HG02798 (cell line): ENCODE measurements at regions not wholly inside any gene's neighbourhood (a gene's known extent, or its start where the extent isn't known, plus 50 kb on each side); places are given as distances from the start of the nearest gene placed in this dataset.

Experiments
- ATAC-seq: cut with Tn5 transposase; IDR thresholded peaks from one replicate; pipeline ENCODE4 v1.9.1; 2021; ENCODE audit warnings: mild to moderate bottlenecking; ENCODE audit not compliant: unreplicated experiment, poor library complexity

DNA sequence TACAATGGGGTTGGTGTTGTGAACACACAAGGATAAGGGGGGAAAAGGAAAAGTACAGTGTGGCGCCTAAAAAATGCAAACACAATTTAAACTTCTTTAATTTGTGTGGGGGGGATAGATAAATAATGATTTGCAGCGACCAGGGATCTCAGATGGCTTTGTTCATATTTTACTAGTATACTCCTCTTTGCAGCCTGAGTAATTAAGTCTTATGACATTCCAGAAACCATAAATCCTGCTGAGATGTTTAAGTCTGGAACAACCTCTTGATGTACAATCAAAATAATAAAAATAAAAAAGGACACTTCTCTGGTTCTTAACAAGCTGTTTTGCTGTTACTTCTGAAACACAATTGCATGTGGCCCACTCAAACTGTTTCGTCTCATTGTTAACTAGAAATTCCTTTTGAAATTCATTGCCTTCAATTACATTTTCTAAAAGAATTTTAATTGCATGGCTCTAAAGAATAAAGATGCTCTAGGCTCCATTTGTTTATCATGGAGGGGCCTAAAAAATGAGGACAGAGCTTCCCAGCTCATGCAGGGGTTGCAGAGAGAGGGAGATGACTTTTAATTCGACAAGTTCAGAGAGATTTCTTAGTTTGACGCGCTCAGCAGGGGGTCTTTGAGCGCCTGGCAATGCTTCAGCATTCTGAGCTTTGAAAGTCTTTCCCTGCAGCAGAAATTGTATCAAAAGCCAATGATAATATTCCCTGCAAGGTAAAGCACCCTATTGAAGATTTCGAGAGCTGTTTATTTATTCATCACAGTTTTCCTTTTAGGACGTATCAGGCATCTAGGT, 892.4 kb upstream of the TENM3 start:
- ATAC-seq: no peak

DNA sequence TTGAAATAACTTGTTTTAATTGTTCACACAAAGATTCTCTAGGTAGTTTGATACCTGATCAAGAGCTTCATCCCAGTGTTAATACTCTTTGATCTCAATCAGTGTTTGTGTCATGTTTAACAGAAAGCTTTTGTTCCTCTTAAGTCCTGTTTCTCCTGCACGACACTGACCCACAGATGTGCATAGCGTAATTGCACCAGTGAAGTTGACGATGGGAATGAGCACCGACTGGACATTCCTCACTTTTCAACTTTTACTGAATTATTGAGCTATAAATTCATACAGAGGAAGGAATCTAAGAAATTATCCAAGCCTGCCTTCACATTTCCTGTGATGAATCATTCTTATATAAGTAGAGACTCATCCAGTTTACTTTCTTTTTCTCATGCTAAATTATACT, 878.7 kb upstream of the TENM3 start:
- ATAC-seq: no peak

DNA sequence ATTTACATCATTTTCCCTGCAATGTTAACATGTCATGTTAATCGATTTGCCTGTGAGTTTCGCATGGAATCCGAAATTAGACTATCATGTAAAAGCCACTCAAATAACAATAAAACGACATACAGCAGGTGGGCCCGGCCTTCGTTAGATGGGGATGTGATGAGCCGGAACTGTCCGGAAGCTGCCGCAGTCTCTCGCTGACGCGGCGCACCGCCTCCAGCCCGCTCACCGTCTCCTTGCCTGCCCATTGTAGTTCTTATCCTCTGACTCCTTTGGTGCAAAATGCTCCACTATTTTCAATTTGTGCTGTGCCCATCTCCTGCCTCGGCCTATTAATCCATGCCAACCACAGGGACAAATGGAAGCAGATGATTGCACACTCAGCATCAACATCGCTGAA, 877.5 kb upstream of the TENM3 start:
- ATAC-seq: no peak

DNA sequence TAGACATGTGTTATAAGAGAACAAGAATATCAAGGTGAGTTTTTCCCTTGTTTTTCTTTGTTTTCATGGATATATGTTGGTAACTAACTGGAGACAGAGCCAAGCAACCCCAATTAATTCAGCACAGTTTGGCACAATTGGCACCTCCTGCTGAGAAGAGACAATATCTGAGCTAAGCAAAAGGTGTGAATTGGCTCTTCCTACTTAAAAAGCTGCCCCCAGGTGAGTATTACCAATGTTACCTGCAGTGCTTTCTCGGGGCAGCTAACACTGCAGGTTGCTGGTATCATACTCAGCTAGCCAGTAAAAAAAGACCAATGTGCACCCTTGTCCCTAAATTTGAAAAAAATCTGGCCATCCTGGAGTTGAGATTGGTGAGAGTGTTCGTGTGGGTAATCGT, 871.2 kb upstream of the TENM3 start:
- ATAC-seq: no peak

DNA sequence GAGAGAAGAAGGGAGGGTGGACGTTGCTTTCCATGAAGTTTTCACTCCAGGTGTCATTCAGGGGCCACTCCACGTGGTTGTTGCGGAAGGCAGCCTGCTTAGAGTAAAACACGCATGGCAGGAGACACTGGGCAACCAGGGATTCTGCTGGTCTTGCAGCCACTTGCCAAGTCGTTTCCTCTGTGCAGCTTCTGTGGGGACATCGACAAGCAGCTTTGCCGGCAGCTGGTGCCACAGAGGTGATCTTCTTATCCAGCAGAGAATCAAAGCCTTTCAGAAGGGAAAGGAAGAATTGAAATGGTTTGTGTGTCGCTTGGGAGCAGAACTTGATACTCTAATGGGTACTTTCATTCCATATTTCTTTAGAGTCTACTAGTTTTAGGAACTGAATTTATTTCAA, 867.1 kb upstream of the TENM3 start:
- no peak for ATAC-seq

DNA sequence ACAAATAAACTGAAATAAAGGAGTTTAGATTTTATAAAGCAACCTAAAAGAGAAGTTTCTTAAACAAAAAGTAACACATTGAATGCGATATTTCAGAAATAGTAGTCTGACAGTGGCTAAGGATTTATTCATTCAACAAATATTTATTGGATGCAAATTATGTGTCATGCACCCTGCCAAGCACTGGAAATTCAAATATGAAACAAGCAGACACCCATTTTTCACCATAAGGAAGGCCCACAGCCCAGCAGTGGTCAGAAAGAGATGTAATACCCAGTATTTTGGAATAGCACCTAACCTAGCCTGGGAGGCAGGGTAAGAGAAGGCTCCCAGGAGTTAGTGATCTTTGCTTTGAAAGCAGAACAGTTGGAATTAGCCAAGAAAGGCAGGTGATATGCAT, 855.1 kb upstream of the TENM3 start:
- no peak for ATAC-seq

DNA sequence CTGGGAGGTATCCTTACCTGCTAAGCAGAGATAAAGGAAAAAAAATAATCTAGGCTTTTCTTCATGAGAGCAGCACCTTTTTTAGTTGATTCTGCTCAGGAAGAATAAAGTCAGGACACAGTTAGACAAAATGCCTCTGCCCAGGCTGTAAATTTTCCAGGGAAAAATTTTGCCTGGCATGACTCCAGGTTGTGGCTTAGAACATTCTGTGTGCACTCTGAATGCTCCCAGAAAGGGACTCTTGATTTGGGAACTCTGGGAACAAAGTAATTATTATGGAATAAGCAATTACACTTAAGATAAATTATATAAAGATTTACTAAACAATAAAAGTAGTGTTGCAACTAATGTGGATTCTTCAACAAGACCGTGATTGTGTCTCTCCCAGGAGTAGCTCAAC, 826.2 kb upstream of the TENM3 start:
- no peak for ATAC-seq

DNA sequence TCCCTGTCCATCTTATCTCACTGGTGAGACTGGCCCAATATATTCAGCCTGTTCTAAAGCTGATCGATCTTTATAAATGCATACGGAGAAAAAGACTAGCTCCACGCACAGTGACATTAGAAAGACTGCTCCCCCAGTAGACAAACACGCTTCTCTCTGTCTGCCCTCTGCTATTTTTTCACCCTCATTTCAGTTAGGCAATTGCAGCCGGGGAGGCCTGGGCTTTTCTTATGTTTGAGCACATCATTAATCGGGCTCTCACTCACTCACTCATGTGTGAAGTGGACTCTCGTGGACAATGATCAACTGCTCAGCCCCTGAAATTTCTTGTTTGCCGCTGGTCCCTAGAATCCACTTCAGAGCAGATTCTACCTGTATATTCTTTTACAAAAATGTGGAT, 824.7 kb upstream of the TENM3 start:
- ATAC-seq: no peak

DNA sequence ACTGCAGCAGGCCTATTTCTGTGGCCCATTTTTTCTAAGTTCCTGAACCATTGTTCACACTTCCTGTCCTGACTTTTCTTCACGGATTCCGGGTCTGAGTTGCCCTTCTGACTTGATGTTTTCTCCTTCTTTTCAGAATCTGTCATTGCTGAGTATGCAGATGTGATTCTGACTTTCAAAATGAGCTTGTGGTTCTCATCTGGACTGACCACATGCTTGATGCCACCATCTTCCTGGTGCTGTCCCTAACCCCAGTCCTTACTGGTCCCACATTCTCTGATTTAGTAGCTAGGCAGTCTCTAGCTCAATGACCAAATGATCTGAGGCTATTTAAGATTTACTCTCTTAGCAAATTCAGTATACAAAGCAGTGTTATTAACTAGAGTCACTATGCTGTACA, 822.3 kb upstream of the TENM3 start:
- ATAC-seq: no peak

DNA sequence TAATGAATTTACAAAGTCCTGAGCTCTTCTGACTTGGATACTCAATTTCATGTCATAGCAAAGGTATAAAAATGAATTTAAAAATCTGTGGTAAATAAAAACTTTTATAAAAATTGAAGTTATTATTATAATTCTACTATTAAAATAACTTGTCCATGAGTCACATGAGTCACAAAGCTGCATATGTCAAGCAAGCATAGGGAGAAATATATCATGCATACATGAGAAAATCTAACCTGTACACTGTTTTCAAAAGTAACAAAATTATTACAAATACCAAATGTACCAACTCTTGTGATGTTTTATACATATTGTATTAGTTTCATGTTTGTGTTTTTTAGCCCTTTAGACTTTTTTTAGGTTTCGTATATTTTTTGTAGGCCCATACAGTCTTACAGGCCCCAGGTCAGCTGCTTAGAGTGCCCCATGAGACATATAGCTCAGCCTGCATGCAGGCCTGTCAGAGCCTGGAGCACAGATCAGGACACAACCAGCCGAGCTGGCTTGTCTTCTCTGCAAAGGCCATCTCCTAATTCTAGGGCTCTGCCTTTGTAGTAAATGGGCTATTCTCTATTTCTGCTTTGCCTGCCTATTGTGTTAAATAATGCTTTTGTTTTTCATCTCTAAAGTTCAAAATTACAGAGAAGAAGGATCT, 818.7 kb upstream of the TENM3 start:
- no peak for ATAC-seq

DNA sequence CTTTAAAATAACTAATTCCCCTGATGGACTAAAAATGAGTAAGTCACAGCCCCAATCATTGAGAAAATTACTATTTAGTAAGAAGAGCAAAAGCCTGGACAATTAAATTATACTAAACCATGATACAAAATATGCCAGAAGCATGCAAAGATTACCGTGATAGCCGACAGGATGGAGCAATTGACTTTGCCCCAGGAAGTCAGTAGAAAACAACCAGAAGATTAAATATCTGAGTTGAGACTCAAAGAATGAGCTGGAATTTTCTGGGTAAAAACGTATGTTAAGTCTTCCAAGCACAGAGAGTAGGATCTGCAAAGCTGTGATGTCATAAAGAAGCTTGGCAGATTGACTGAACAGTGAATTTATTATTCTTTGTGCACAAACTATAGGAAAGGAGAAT, 816.1 kb upstream of the TENM3 start:
- ATAC-seq: no peak

DNA sequence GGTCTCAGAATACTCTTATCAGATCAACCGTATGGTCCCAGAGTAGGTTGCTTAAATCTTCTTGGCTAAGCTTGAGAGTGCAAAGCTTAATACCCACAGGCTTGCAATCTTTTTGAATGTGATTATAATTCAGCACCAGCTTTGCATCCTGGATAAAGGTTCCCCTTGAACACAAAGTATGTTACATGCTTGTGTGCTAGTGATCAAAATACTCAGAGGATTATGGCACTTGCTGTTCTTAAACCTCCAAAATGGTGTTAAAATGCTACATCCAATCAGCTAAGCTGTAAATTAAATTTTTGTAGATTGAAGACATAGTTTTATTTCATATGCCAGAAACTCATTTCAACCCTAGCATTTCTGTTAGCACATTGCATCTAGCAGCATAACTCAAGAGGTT, 812.2 kb upstream of the TENM3 start:
- no peak for ATAC-seq

DNA sequence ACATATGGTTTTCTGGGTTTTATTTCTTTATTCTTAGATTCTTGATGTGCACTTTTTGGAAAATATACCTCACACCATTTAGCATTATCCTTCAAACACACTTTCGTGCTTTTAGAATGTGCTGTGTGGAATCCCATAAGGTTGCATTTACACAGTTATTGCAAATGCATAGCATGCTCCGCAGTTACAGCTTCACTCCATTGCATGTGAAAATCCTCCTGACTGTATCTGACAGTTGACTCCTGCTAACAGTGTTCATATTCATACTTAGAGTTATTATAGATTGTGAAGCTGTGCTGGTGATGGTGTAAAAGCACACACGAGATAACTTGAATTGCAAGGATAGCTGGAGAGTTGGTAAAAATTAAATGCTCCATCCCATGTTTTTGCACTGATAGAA, 811.5 kb upstream of the TENM3 start:
- no peak for ATAC-seq

DNA sequence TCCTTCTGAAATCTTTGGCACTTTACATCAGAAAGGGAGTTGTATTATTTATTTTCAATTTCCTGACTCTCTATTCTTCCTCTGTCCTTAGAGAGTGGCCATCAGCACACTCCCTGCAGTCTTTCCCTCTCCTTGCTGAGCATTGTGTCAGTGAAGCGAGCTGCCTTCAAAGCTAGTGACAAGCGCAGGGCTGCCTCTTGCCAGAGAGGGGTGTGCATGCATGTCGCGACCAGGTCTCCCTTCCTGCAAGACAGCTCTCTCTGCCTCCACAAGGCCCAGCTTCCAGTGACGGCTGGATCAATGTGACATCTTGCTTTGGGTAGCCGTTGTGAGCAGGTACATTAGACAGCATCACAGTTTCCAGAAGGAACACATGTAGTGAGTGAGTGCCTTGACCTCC, 810.9 kb upstream of the TENM3 start:
- ATAC-seq: no peak

DNA sequence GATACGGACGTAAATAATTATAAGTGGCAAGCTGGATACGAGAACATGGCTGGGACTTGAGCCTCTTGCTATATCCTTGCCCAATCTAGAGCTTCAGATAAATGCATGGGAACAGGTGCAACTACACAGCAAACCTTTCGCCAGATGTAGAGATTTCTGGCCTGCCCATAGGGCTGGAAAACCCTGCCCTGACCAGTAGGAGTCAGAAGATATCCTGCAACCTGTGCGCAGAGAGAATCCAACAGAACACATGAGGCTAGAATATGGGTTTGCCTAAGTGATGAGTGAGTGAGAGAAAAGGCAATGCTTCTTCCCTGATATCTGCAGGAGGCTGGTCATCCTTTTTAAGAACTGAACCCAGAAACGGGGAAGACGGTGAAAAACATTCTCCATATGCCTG, 805.3 kb upstream of the TENM3 start:
- ATAC-seq: no peak

DNA sequence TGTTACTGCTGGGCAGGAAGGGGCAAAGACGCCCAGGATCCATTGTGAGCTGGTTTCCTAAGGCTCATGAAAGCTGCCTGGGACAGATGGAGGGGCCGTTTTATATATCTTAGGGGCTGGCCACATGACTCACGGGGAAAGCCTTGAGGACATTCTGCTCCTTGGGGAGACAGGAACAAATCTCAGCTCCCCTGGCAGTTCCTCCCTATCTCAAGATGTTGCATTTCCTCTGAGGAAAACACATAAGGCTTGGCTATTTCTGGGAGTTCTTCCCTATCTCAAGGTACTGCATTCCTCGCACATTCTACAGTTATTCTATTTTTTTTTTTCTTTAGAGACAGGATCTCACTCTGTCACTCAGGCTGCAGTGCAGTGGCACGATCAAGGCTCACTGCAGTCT, 804.6 kb upstream of the TENM3 start:
- ATAC-seq: no peak

DNA sequence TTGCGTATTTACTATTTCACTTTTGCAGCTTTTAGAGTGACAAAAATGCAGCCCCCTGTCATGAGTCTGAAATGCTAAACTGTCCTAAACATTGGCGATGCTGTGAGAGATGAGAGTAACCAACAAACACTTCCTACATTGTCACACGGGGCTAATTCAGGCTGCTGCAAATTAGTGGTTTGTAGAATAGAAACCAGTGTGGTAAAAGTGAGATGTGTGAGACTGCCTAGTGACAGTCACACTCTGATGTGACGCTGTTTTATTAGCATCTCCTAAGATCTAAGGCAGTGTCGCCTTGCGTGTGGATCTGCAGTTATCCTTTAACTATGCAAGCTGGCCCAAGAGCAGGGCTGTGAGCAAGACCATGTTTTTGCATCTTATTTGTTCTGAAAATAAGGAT, 800.2 kb upstream of the TENM3 start:
- peak; percentile 79 for ATAC-seq

DNA sequence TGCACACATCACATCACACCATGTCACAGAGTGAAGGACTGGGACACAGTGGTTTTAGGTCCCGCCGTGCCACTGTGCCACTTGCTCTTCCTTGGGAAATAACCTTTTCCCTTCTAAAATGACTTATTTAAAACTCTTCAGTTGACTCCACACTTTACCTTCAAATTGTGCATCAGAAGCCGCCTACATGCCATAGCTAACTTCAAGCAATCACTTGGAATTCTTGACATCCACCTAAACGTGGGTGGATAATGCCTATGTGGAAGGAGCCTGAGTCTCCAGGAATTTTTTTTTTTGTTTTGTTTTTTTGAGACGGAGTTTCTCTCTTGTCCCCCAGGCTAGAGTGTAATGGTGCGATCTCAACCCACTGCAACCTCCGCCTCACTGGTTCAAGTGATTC, 777.4 kb upstream of the TENM3 start:
- no peak for ATAC-seq

DNA sequence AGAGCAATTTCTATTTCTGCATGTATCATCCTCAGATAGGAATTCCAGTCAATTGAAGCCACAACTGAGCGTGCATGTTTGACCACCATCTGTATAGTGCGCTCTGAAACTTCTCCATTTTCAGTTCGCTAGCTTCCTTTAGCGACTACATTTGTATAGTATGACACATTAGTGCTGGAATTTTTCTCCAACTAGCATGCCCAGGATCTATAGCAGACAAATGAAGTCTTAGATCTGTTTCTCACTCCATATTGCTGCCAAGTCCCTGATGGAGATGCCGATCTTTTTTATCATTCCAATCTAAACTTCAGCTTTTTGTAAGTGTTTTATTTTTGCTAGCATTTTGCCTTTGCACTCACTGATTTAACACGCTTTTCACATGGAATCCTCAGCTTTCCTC, 774.8 kb upstream of the TENM3 start:
- no peak for ATAC-seq

DNA sequence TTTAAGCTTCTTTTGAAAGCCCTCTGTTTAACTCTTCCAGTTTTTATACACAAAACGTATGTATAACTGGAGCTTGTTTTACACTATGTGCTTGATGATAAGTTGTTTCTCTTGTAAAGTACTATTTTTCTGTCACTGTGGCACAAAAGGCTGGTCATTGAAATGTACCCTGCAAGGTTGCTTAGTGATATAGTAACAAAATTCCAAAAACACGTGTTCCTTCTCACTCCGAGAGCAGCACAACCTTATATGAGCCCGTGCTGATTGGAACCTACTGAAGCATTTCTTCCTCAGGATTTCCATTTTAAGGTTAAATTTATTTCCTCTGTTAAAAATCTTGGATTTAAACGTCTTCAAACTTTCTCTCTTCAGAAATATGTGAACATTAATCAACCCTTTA, 772.9 kb upstream of the TENM3 start:
- no peak for ATAC-seq

DNA sequence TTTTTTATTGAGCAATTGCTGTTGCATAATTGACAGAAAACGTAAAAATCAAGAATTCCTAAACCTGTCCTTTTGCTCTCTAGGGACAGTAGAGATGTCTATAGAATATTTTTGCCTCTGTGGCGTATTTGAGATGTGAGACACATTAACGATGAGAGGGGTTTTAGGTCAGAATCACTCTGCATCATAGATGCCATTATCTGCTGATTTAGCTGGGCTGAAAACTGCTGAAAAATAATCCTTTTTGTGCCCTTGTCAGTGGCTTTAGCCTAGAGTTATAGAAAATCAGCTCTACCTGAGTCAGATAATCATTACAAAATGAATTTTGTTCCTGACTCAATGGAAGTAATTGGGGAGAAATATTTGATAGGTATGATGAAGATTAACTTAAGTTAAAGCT, 767.8 kb upstream of the TENM3 start:
- ATAC-seq: no peak

DNA sequence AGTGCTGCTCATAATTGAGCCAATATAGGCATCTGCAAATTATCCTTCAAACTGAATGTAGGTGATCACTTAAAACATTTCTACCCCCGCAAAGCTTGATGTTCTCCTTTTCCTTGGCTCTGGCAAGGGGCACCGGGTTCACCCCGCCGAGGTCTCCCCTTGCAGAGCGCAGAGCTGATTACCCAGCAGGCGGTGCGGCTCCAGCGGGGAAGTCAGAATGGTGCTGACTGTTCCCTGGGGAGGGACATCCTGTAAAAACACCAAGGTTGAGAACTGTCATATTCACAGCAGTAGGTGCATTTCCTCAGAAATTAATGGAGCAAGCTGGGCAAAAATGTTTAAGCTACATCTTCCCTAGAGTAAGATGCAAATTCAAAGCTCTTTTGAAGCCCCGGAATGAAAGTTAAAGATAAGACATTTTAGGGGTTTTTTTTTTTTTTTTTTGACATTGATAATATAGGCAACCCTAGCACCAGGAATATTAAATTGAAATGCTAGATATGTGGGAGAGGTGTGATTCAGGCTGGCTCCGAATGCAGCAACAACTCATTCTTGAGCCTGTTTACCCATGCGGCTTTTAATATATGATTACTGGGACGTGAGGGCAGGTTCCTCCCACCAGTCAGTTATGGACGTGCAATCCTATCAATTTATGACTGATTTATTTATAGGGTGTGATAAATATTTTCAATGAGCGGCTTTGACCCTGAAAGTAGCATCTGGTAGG, 767.3 kb upstream of the TENM3 start:
- no peak for ATAC-seq
